Activated CD4-positive, alpha-beta T cell treated with anti-CD3 and anti-CD28 coated beads, Interleukin-2, amount 10 ng/mL, durations not matched to agents 24 days and 14 days (primary cell): ENCODE measurements at regions not wholly inside any gene's neighbourhood (a gene's known extent, or its start where the extent isn't known, plus 50 kb on each side); places are given as distances from the start of the nearest gene placed in this dataset.

ENCODE experiments used
- DNase-seq: peaks from one replicate; pipeline ENCODE4 v3.0.0; 2022
- H3K27ac Mint-ChIP-seq: one replicate; pipeline ENCODE4 v1.8.0; 2022; ENCODE audit warnings: mild to moderate bottlenecking, mixed read lengths
- H3K27me3 Mint-ChIP-seq: one replicate; pipeline ENCODE4 v1.8.0; 2022; ENCODE audit warnings: mixed read lengths
- H3K36me3 Mint-ChIP-seq: one replicate; pipeline ENCODE4 v1.8.0; 2022; ENCODE audit warnings: low read depth, mild to moderate bottlenecking, mixed read lengths
- H3K4me1 Mint-ChIP-seq: one replicate; pipeline ENCODE4 v1.8.0; 2021; ENCODE audit warnings: mixed read lengths
- H3K4me3 Mint-ChIP-seq: one replicate; pipeline ENCODE4 v1.8.0; 2022; ENCODE audit warnings: mild to moderate bottlenecking, moderate library complexity, mixed read lengths
- H3K9me3 Mint-ChIP-seq: one replicate; pipeline ENCODE4 v1.8.0; 2021; ENCODE audit warnings: mixed read lengths
- intact Hi-C: fragments of 100-400 bp; cut with micrococcal nuclease; formaldehyde crosslinking; loops from one replicate; pipeline ENCODE4 v1.15.1; 2023

DNA sequence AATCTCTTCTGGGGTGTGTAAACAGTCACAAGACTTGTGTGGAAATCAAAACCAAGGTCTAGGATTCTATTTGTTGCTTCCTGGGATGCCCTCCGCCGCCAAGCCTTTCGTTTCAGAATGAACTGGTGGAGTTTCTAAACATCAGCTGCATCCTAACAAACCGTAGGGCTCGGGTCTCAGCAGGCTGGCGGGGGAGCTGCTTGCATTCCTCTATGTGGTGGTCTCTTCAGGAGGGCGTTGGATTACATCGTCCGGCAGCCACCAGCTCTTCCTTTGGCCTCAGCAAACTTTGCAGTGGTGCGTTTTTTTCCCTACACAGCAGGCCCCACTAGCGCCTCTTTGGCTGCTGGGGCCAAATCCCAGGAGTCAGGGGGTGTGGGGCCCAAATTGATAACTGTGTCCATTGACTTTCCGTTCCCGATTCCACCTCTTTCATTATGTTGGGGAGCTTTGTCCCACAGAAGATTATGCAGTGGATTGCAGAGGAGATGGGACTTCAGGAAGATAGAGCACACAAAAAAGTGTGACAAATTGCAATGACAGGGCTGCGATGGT lies 390.0 kb upstream of the NR2F2 start:
- Mint-ChIP-seq H3K9me3 (peaks cover 3% of the 10 kb centered on the region), H3K4me3 (no peak overlapping the region), H3K27me3 (peaks cover 9% of the 10 kb centered on the region), H3K27ac (no peak overlapping the region), H3K4me1 (no peaks in the 10 kb centered on the region), H3K36me3 (no peaks in the 10 kb centered on the region)
- intact Hi-C loops, result no loop called here
- DNase-seq, result no peak

- no peak overlapping the region for H3K4me3 Mint-ChIP-seq
- H3K9me3 Mint-ChIP-seq, result peaks cover 3% of the 10 kb centered on the region
- intact Hi-C loops, result no loop called here
- peaks cover 6% of the 10 kb centered on the region for H3K27me3 Mint-ChIP-seq
- no peak for DNase-seq
- H3K27ac Mint-ChIP-seq, result no peak overlapping the region
- no peaks in the 10 kb centered on the region for H3K36me3 Mint-ChIP-seq
- no peaks in the 10 kb centered on the region for H3K4me1 Mint-ChIP-seq
Observed at GRCh38 chr15:95944193-95944592, 386.3 kb upstream of the NR2F2 start.

GRCh38 chr15:95944661-95945255 lies 385.7 kb upstream of the NR2F2 start:
- Mint-ChIP-seq H3K36me3 (no peaks in the 10 kb centered on the region), H3K9me3 (peaks cover 3% of the 10 kb centered on the region), H3K4me3 (no peak overlapping the region), H3K4me1 (no peaks in the 10 kb centered on the region), H3K27ac (no peak overlapping the region), H3K27me3 (peaks cover 6% of the 10 kb centered on the region)
- DNase-seq, result no peak
- intact Hi-C loops, result no loop called here

GRCh38 chr15:95946241-95946640 lies 384.3 kb upstream of the NR2F2 start:
- Mint-ChIP-seq H3K4me1 (no peaks in the 10 kb centered on the region), H3K36me3 (no peaks in the 10 kb centered on the region), H3K27ac (no peak overlapping the region), H3K4me3 (no peak overlapping the region), H3K9me3 (peaks cover 3% of the 10 kb centered on the region), H3K27me3 (peaks cover 6% of the 10 kb centered on the region)
- intact Hi-C loops, result no loop called here
- DNase-seq, result no peak

GRCh38 chr15:95946926-95947325 lies 383.6 kb upstream of the NR2F2 start:
- peaks cover 6% of the 10 kb centered on the region for H3K27me3 Mint-ChIP-seq
- H3K36me3 Mint-ChIP-seq, result no peaks in the 10 kb centered on the region
- H3K4me1 Mint-ChIP-seq, result no peaks in the 10 kb centered on the region
- intact Hi-C loops, result no loop called here
- H3K27ac Mint-ChIP-seq, result no peak overlapping the region
- no peak for DNase-seq
- no peak overlapping the region for H3K4me3 Mint-ChIP-seq
- H3K9me3 Mint-ChIP-seq, result peaks cover 4% of the 10 kb centered on the region

GRCh38 chr15:95948411-95948810 lies 382.1 kb upstream of the NR2F2 start:
- intact Hi-C loops, result no loop called here
- no peak overlapping the region for H3K4me3 Mint-ChIP-seq
- no peak overlapping the region for H3K27ac Mint-ChIP-seq
- H3K36me3 Mint-ChIP-seq, result no peaks in the 10 kb centered on the region
- H3K9me3 Mint-ChIP-seq, result peaks cover 13% of the 10 kb centered on the region
- no peak for DNase-seq
- peaks cover 6% of the 10 kb centered on the region for H3K27me3 Mint-ChIP-seq
- H3K4me1 Mint-ChIP-seq, result no peaks in the 10 kb centered on the region

- H3K27ac Mint-ChIP-seq, result no peak overlapping the region
- no peaks in the 10 kb centered on the region for H3K4me1 Mint-ChIP-seq
- no peaks in the 10 kb centered on the region for H3K36me3 Mint-ChIP-seq
- H3K4me3 Mint-ChIP-seq, result no peak overlapping the region
- intact Hi-C loops, result no loop called here
- H3K27me3 Mint-ChIP-seq, result no peaks in the 10 kb centered on the region
- no peak for DNase-seq
- H3K9me3 Mint-ChIP-seq, result peaks cover 14% of the 10 kb centered on the region
Observed at GRCh38 chr15:95953032-95953431, 377.5 kb upstream of the NR2F2 start.

- Mint-ChIP-seq H3K9me3 (peaks cover 12% of the 10 kb centered on the region), H3K36me3 (no peaks in the 10 kb centered on the region), H3K27ac (no peak overlapping the region), H3K4me3 (no peak overlapping the region), H3K4me1 (no peaks in the 10 kb centered on the region), H3K27me3 (no peaks in the 10 kb centered on the region)
- intact Hi-C loops, result no loop called here
- no peak for DNase-seq
Observed at GRCh38 chr15:95957861-95958260, 372.6 kb upstream of the NR2F2 start.

- intact Hi-C loops, result no loop called here
- Mint-ChIP-seq H3K36me3 (no peaks in the 10 kb centered on the region), H3K4me3 (no peak overlapping the region), H3K4me1 (no peaks in the 10 kb centered on the region), H3K27me3 (no peaks in the 10 kb centered on the region), H3K9me3 (peaks cover 10% of the 10 kb centered on the region), H3K27ac (no peak overlapping the region)
- no peak for DNase-seq
Observed at GRCh38 chr15:95958382-95958781, 372.1 kb upstream of the NR2F2 start.

- Mint-ChIP-seq H3K9me3 (peaks cover 3% of the 10 kb centered on the region), H3K4me3 (no peak overlapping the region), H3K36me3 (no peaks in the 10 kb centered on the region), H3K27me3 (peaks cover 1% of the 10 kb centered on the region), H3K27ac (no peak overlapping the region), H3K4me1 (no peaks in the 10 kb centered on the region)
- DNase-seq, result no peak
- intact Hi-C loops, result no loop called here
Observed at GRCh38 chr15:95968856-95969255, 361.6 kb upstream of the NR2F2 start.

DNA sequence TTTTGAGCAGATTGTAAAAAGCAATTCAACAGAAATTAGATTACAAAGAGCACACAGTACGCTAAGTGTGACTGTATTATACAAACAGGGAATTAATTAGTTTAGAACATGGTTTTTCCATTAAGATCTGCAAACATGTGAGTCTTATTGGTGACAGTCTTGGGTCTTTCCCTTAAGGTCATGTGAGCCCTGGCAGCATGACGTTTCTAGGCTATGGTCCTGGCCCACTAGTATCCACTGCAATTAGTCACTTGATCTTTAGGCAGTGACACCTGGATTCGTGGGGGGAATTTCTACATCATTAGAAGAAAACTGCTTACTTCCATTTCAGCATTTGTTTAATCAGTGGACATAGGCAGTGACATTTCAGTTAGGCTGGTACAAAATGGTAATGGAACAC lies 360.2 kb upstream of the NR2F2 start:
- Mint-ChIP-seq H3K4me1 (no peaks in the 10 kb centered on the region), H3K27me3 (peaks cover 5% of the 10 kb centered on the region), H3K9me3 (peaks cover 3% of the 10 kb centered on the region), H3K4me3 (no peak overlapping the region), H3K27ac (no peak overlapping the region), H3K36me3 (no peaks in the 10 kb centered on the region)
- intact Hi-C loops, result no loop called here
- DNase-seq, result no peak

- peaks cover 8% of the 10 kb centered on the region for H3K27me3 Mint-ChIP-seq
- intact Hi-C loops, result no loop called here
- no peak for DNase-seq
- no peaks in the 10 kb centered on the region for H3K4me1 Mint-ChIP-seq
- H3K9me3 Mint-ChIP-seq, result peaks cover 3% of the 10 kb centered on the region
- no peak overlapping the region for H3K27ac Mint-ChIP-seq
- no peak overlapping the region for H3K4me3 Mint-ChIP-seq
- H3K36me3 Mint-ChIP-seq, result no peaks in the 10 kb centered on the region
Observed at GRCh38 chr15:95972041-95972553, 358.4 kb upstream of the NR2F2 start.

DNA sequence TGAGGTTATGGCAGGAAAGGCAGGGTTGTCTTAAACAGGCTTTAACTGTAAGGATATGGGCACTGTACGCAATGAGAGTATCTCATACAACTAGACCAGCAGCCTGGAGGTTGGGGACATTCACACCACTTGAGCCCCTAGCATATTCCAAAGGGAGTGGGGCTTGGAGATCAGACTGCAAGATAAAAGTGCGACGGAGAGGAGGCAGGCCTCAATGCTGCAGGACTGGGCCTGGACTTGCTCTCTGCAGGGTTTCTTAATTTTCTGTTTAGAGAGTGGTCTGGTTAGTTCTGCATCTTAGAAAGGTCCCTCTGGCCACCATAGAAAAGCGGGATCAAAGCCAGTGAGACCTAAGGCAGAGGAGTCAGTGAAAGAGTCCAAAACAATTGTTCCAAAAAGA lies 357.7 kb upstream of the NR2F2 start:
- H3K4me1 Mint-ChIP-seq, result no peaks in the 10 kb centered on the region
- H3K27me3 Mint-ChIP-seq, result peaks cover 8% of the 10 kb centered on the region
- no peaks in the 10 kb centered on the region for H3K36me3 Mint-ChIP-seq
- intact Hi-C loops, result no loop called here
- H3K9me3 Mint-ChIP-seq, result peaks cover 3% of the 10 kb centered on the region
- H3K4me3 Mint-ChIP-seq, result no peak overlapping the region
- H3K27ac Mint-ChIP-seq, result no peak overlapping the region
- no peak for DNase-seq

DNA sequence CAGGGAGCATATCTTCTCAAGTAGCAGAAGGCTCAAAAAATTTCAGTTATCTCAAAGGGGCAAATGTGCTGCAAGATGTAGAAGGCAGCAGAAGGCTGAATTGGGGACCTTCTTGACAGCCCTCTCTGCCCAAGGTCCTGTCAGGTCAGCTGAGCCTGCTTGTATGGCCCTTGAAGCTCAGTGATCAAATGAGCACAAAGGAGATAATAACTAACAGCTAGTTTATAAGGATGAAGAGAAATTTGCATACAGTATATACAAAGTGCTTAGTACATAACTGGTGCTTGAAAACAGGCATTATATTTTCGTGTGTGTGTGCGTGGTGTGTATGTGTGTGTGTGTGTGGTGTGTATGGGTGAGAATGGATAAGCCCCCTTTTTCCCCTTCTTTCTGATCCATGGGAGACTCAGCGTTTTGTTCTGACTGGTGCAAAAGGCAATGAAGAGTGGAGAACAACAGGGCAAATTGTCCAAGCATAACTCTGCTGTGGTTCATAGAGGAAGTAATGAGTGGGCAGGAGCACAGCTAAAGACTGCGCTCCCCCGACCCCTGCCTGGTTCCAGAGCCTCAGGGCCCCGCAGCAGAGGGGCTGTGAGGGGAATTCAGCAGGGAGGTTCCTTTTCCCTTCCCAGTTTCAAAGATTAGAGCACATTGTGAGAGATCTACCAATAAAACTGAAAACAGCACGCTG lies 356.8 kb upstream of the NR2F2 start:
- no peaks in the 10 kb centered on the region for H3K4me1 Mint-ChIP-seq
- H3K27me3 Mint-ChIP-seq, result peaks cover 8% of the 10 kb centered on the region
- peaks cover 3% of the 10 kb centered on the region for H3K9me3 Mint-ChIP-seq
- no peak overlapping the region for H3K4me3 Mint-ChIP-seq
- no peak for DNase-seq
- no peak overlapping the region for H3K27ac Mint-ChIP-seq
- intact Hi-C loops, result no loop called here
- no peaks in the 10 kb centered on the region for H3K36me3 Mint-ChIP-seq
